Skeletal muscle cell (primary cell): ENCODE measurements at regions not wholly inside any gene's neighbourhood (a gene's known extent, or its start where the extent isn't known, plus 50 kb on each side); places are given as distances from the start of the nearest gene placed in this dataset.
"Not testable (repeated sequence)": the region's sequence is repeated elsewhere in the genome, so short reads cannot be mapped to it uniquely, and the experiment has no call there.

Experiments used
- DNase-seq: peaks from one replicate; pipeline ENCODE4 v3.0.0-alpha.2; 2010; ENCODE audit warnings: low read depth
- H3K4me3 ChIP-seq: 2 replicates; pipeline ENCODE4 v1.5.1; 2011; ENCODE audit warnings: low read depth, mild to moderate bottlenecking, control low read depth, low read length, moderate library complexity

DNA sequence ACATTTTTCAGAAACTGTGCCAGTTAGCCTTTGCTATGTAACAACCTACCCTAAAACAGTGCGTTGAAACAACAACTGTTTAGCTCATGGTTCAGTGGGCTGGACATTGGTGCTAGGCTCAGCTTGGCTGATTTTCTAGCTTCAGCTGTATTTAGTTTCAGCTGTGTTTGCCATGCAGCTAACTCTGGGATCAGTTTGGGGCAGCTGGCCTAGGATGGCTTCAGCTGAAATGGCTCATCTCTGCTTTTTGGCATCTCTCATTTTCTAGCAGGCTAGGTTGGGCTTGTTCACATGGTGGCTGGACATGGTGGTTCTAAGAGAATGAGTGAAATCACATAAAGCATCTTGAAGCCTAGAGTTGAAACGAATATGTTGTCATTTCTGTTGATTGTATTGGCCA lies 464.2 kb downstream of the QKI start:
- DNase-seq: no peak
- H3K4me3 ChIP-seq: no peak overlapping the region

DNA sequence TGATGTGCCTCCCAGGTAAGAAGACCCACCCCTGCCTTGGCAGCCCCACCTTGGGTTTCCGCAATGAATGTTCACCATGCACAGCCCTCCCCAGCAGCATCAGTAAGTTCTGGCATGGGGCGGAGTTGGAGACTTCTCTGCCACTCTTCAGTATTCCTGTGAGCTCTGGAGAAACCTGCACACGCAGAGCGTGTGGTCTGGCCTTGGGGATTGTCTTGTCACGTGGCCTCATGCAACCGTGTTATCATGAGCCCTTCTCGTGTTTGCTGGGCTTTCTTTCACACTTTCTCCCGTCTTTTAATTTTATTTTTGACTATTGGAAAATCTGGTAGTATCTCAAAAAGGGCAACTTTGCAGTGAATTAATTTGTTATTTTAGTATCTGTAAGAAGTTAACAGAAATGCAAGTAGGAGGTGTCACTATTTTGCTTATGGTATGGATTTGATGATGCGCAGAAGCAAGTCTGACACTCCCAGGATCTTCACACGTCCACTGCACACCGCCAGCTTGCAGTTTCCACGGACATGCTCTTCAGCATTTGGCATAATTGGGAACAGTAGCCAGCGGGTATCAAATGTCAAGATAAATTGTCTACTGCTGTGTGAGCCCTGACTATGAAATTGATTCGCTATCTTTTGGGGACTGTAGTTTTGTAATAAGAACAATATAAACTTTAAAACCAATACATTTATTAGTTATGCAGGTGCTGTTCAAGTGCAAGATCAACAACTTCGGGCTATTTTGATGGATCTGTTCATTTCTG lies 463.5 kb downstream of the QKI start:
- H3K4me3 ChIP-seq: no peak overlapping the region
- DNase-seq: no peak

DNA sequence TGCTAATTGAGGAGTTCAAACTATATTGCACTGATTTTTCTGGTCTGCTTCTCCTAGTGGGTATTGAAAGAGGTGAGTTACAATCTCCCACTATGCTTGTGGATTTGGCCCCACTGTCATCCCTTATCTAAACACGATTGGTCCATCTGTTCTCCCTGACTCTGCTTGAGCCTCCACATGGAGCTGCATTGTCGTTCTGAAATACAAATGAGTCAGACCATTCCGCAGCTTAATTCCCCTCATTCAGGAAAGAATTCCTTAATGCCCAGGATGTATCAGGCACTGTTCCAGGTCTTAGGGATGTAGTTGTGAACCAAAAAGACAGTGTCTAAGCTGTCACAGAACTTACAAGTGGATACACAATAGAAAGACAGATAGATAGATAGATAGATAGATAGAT lies 461.9 kb downstream of the QKI start:
- DNase-seq: no peak
- H3K4me3 ChIP-seq: no peak overlapping the region

DNA sequence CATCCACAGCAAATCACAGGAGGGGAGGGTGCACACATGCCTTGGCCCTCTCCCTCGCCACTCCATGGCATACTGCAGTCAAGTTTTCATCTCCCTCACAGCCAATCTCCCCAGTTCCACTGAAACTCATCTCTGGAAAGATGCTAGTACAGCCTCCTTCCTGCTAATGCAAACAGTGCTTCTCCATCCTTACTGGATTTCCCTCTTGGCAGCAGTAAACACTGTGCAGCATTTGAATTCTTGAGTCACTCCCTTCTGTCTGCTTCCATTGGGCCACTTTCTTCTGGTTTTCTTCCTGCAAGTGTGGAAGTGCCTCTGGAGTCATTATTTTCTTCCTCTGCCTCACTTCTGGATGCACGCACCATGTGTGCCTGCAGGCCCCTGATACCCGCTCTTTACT lies 460.3 kb downstream of the QKI start:
- DNase-seq: no peak
- H3K4me3 ChIP-seq: no peak overlapping the region

DNA sequence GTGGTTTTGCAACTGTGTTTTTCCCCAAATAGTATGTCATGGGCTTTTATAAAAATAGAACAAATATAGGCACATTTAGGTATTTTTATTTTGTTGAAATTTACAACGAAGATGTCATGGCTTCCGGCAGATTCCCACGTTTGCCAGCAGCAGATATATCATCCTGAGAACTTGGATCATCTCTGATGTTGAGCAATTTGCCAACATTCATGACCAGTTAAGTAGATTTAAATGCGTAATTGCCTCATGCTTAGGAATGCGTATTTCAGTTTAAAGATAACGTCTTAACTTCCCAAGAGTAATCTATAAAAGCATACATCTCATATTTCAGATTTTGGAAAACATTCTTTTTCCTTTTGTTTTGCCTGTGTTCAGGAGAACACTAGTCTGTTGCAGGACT lies 457.8 kb downstream of the QKI start:
- no peak overlapping the region for H3K4me3 ChIP-seq
- peak; percentile 88 for DNase-seq

DNA sequence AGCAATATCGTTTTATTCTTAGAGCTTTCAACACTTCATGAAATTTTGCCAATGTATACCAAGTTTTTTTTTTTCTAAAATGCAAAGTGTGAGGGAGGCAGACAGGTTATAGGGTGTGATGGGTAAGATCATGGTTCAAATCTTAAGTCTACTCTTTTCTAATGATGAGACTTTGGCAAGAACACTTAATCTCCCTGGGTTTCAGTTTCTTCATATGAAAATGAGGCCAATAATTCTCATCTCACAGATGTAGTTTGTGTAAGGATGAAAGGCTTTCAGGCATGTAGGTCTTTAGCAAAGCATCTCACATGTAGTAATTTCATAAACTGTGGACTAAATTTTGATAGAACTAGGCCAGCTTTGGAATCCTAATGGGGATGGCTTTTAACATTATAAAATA lies 457.1 kb downstream of the QKI start:
- no peak overlapping the region for H3K4me3 ChIP-seq
- DNase-seq: no peak

DNA sequence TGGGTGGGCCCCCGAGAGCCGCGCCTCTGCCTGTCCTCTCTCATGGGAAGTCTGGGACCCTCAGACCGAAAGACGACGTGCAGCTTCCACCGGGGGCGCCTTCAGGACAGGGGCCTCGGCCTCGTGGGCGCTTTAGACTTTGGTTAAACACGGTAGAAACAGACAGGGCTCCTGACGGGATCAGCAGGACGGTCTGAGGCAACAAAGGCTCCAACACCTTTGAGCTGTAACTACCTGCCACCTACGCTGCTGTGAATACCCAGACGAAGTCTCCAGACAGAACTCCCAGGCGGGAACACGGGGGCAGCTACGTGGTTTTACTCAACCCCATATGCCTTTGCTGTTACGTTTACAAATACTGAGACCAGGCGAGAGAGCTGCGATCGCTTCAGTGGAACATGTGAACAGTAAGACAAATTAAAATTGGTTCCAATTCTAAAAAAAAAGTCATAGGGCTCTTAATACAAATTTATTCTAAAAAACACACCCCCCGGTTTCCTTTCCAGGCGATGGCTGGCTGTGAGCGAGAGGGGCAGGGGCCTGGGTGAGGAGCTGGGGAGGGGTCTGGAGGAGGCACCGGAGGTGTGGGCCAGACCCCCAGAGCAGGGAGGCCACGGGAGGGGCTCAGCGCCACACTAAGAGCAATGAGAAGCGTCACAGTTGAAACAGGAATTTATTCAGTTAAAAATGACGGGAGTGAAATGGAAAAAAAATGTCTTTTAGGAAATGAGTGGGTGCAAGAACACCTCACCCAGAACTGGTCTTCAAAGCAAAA lies 453.2 kb downstream of the QKI start:
- no peak overlapping the region for H3K4me3 ChIP-seq

DNA sequence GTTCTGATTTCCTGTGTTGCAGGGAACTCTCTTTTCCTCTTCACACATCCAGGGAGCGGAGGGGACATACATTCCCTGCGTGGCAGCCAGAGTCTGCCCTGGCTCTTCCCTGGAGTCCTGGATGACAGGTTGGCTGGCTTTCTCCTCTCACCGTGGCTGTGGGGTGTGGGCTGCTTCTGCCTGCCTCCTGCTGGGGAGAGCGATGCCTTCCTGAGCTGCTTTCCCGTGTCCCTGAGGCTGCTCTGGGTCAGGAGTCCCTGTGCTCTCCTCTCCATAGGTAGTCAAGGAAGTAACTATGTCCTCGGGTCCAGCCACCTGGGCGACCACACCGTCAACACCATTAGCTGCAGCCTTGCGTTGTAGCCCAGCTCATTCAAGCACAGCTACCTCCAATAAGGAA lies 451.7 kb downstream of the QKI start:
- H3K4me3 ChIP-seq: no peak overlapping the region

More for the DNA sequence above, 453.2 kb downstream of the QKI start:
- DNase-seq: no peak

DNA sequence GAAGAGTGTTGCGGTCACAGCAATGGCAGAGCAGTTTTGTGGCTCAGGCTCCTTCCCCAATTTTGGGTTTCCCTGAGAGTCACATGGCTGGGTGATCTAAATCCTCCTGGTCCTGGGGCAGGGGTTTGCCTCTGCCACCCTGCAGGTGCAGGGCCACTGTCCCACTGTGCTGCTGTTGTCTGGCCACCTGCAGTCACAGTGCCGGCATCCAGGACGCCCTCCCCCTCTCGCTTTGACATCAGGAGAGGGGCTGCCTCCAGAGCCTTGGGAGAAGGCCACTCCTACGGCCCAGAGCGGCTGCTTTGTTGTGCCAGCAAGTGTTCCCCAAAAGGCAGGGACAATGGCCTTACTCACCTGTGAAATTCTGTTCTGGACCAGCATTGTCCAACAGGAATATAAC lies 449.0 kb downstream of the QKI start:
- no peak overlapping the region for H3K4me3 ChIP-seq
- no peak for DNase-seq

More for the DNA sequence above, 451.7 kb downstream of the QKI start:
- no peak for DNase-seq

DNA sequence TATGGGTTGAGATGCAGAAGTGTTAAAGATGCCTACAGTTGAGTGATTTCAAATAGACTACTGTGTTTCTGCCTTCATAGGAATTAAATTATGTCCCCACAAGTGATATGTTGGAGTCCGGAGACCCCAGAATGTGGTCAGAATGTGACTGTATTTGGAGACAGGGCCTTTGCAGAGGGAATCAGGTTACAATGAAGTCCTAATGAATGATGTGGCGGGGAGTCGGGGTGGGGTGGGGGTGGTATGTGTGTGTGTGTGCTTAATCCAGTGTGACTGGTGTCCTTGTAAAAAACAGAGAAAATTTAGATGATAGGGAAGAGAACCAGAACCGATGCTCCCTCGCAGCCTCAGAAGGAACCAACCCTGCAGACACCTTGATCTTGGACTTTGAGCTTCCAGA lies 448.2 kb downstream of the QKI start:
- H3K4me3 ChIP-seq: no peak overlapping the region
- DNase-seq: no peak

DNA sequence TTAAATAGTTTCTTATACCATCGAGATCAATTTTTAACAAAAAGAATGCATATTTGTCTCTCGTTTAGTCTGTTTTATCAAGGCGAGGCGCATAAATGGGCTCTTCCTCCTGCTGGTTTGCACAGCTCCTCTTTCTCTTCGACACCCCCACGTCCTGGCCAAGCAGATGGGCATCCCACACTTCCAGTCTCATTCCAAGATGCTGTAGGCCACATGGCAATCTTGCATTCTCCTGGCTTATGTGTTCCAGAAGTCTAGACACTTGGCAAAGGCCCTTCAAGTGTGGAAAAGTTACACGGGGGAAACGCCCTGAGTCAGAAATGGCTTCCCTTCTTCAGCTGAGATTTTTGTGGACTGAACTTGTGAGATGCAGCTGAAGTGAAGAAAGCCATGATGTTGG lies 447.1 kb downstream of the QKI start:
- no peak for DNase-seq
- no peak overlapping the region for H3K4me3 ChIP-seq

DNA sequence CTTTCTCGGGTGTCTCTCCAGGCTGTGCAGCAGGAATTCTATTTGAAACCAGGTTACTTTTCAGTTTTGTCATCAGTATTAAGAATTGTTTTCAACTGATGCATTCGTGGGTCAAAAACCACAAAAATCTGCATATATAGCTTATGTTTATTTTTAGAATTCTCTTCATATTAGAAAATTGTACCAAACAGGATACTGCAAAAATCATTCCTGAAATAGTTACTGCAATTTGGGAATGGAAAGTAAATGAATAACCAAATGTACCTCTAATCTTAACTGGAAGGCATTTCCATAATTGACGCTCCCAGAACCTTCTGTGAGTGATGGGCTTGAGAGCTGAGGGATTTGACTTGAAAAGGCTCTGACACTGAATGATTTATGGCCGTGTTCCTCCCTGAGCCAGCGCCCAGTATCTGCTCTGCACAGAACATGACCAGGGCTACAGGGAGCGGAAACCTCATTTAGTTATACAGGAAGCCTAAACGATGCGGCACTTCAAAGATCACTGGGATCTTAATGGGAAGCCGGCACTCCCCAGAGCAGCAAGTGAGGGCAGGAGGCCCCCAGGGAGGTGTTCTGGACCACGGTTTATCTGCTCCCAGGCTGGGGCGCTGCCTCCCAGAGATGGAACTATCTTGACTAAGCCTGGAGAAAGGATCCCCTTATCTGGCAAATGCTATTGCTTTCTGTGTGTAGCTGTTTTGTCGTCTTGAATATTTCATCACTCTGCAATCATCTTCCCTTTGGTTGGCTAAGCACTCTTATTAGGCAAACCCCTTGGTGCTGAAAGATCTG lies 446.0 kb downstream of the QKI start:
- no peak for DNase-seq
- H3K4me3 ChIP-seq: peak overlapping the region; percentile 6

DNA sequence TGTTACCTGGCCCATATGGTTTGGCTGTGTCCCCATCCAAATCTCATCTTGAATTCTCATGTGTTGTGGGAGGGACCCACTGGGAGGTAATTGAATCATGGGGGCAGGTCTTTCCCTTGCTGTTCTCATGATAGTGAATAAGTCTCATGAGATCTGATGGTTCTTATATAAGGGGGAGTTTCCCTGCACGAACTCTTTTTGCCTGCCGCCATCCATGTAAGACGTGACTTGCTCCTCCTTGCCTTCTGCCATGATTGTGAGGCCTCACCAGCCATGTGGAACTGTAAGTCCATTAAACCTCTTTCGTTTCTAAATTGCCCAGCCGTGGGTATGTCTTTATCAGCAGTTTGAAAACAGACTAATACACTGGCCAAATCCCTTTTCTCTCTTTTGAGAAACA lies 444.4 kb downstream of the QKI start:
- not testable (repeated sequence) for DNase-seq, H3K4me3 ChIP-seq

DNA sequence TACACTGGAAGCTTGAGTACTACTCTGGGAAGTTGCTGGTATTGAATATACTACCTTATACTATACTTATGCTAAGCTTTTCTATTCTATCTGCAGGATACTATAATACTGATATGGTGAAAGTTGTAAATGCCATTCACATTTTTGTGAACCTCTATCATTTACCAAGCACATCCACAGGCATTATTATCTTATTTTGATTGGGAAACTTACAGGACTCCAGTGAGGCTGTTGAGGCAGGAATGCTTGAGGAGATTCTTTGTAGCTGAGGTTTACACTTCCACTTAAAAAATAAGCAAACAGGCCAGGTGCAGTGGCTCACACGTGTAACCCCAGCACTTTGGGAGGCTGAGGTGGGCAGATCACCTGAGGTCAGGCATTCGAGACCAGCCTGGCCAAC lies 442.9 kb downstream of the QKI start:
- no peak for DNase-seq

DNA sequence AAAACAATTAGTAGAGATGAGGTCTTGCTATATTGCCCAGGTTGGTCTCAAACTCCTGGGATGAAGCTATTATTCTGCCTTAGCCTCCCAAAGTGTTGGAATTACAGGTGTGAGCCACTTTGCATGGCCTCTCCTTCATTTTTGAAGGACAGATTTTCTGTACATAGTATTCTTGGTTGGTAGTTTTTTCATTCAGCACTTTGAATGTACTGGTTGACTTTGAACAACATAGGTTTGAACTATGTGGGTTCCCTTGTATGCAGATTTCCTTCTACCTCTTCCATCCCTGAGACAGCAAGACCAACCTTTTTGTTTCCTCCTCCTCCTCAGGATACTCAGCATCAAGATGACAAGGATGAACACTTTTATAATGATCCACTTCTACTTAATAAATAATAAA lies 436.4 kb downstream of the QKI start:
- no peak overlapping the region for H3K4me3 ChIP-seq
- DNase-seq: no peak

More for the DNA sequence above, 442.9 kb downstream of the QKI start:
- no peak overlapping the region for H3K4me3 ChIP-seq

DNA sequence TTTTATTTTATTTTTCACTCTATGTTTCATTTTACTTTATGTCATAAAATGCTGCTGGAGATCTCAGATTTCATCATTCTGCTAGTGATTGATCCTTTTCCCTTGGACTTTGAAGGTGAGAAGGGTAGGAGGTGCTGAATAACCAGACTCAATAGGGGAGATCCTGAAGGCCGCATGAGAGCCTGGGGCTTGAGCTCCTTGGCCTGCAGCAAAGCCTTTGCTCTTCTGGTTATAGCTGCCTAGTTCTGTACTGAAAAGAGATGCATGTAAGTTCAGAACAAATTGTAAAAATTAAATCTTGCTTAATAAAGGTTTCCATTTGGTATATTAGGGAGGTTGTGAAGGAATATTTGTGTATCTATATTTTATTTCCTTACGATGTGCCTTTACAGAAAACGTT lies 430.2 kb downstream of the QKI start:
- DNase-seq: no peak
- H3K4me3 ChIP-seq: no peak overlapping the region

DNA sequence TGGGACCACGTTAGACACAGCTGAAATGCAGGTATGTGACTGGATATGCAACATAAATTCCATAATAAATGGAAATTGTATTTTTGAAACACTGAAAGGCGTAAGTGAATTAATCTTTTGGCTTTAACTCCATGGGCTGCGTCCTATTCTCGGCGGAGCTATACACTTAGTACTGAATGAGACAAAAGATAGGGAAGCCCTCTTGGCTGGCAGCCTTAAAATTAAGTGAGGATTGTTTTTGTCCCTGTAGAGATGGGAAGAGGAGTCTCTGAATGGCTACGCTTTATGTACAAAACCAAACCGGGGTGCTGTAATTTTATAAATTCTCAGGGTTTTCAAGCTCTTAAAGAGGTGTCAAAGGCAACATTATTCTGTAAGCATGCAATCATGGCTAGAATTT lies 429.8 kb downstream of the QKI start:
- no peak for DNase-seq
- no peak overlapping the region for H3K4me3 ChIP-seq

DNA sequence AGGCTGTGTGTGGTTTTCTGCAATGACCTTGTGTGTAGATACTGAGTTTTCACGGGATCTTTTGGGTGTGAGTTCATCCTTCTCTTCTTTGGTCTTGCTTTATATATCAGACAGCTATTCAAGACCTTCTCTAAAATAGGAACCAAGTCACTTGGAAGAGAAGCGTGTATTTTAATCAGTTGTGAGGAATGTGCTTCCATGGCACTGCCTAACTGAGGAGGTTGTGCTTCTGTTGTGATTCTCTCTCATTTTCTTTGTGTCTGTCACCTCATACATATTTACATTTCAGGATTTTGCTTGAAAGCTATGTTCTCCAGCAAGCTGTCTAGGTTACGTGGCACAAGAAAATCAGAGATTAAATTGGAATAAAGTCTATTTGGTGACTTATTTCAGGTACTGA lies 428.7 kb downstream of the QKI start:
- no peak overlapping the region for H3K4me3 ChIP-seq
- DNase-seq: no peak

DNA sequence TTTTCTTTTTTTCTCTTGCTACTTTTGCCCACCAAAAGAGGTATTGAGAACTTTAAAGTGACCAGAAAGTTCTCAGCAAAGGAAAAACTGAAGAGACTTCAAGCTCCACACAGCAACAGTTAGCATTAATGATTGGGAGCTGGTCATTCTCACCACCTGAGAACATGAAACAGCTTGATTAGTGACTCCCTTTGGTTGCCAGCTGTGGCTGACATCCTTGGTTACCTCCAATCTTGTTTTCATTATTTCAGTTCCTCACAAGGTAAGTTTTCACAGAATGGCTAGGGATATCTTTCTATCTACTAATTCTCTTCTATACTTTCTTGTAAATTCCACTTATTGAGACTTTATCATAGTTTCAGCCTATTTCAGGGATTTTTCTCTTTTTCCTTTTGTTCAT lies 427.9 kb downstream of the QKI start:
- DNase-seq: no peak
- H3K4me3 ChIP-seq: no peak overlapping the region

DNA sequence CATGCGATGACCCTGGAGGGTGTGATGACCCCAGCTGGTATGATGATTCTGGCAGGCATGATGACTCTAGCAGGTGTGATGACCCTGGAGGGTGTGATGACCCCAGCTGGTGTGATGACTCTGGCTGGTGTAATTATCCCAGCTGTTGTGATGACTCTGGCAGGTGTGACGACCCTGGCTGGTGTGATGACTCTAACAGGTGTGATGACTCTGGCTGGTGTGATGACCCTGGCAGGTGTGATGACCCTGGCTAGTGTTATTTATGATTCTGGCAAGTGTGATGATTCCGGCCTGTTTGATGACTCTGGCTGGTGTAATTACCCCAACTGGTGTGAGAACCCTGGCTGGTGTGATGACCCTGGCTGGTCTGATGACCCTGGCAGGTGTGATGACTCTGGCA lies 427.2 kb downstream of the QKI start:
- H3K4me3 ChIP-seq: no peak overlapping the region
- DNase-seq: no peak
